ENCODE measurements at regions not wholly inside any gene's neighbourhood (a gene's known extent, or its start where the extent isn't known, plus 50 kb on each side); places are given as distances from the start of the nearest gene placed in this dataset.

DNA sequence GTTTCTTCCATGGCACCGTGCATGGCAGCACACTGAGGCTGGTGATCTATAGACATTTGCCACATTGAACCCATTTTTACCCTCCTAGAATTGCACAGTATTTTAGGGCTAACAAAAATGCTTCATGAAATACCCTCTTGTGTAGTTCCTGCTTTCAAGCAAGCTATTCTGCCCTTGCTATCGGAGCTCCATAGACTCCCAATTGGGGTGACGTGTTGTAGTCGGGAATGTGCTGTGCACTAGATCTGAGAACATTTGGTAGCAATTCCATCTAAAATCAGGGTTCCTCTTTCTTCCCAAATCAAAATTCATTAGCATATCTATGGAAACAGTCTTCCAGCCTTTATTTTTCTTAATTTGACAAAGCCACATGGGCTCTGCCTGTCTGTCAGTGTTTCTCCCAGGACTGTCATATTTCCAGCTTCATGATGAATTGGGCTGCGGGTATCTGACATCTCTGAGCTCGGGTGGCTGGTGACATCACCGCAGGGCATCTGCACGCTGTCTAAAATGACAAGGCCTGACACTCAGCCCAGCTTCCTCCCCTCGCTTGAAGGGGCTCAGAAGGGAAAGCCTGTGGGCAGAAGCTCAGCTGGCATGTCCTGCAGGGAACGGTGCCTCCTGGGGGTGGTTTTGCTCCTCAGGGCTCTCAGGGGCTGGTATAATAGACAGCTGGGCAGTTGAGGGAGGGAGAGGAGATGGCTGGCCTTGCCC, 406.4 kb downstream of the QKI start:
- H3K27ac Mint-ChIP-seq = no peak overlapping the region
- H3K4me1 Mint-ChIP-seq (ENCODE audit: low read depth) = no peaks in the 10 kb centered on the region
- H3K27me3 Mint-ChIP-seq = peaks cover 10% of the 10 kb centered on the region
- H3K4me3 Mint-ChIP-seq = no peak overlapping the region
- no peaks in the 10 kb centered on the region for H3K9me3 Mint-ChIP-seq
- no peaks in the 10 kb centered on the region for H3K36me3 Mint-ChIP-seq (ENCODE audit: low read depth)

DNA sequence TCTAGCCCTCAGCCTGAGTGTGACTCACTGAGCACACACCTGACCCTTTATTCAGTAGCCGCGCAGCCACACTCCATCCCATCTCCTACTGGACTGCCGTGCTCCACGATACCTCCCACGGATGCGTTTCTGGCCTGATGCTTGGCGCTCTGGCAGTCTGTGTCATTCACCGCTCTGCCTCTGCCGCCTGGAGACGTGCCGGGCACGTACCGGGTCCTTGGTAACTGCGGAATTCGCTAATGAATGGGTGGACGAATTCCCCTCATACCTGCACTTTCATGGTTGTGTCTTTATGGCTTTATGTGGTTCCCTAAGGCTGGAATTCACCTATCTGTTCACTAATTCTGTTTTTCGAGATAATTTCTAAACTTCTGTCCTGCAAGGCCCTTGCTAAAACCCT, 405.7 kb downstream of the QKI start:
- Mint-ChIP-seq H3K4me1 (ENCODE audit: low read depth) (no peaks in the 10 kb centered on the region), H3K9me3 (no peaks in the 10 kb centered on the region), H3K36me3 (ENCODE audit: low read depth) (no peaks in the 10 kb centered on the region), H3K27ac (no peak overlapping the region), H3K27me3 (peaks cover 2% of the 10 kb centered on the region), H3K4me3 (no peak overlapping the region)

GRCh38 chr6:163818719-163819118, 404.2 kb downstream of the QKI start:
- Mint-ChIP-seq H3K4me1 (ENCODE audit: low read depth) (no peaks in the 10 kb centered on the region), H3K9me3 (no peaks in the 10 kb centered on the region), H3K36me3 (ENCODE audit: low read depth) (no peaks in the 10 kb centered on the region), H3K4me3 (no peak overlapping the region), H3K27me3 (no peaks in the 10 kb centered on the region), H3K27ac (no peak overlapping the region)

GRCh38 chr6:163816441-163816840, 401.9 kb downstream of the QKI start:
- Mint-ChIP-seq H3K27me3 (no peaks in the 10 kb centered on the region), H3K27ac (no peak overlapping the region), H3K4me3 (no peak overlapping the region), H3K36me3 (ENCODE audit: low read depth) (no peaks in the 10 kb centered on the region), H3K4me1 (ENCODE audit: low read depth) (no peaks in the 10 kb centered on the region), H3K9me3 (no peaks in the 10 kb centered on the region)

GRCh38 chr6:163815796-163816195, 401.3 kb downstream of the QKI start:
- Mint-ChIP-seq H3K4me1 (ENCODE audit: low read depth) (no peaks in the 10 kb centered on the region), H3K27me3 (no peaks in the 10 kb centered on the region), H3K27ac (no peak overlapping the region), H3K36me3 (ENCODE audit: low read depth) (no peaks in the 10 kb centered on the region), H3K4me3 (no peak overlapping the region), H3K9me3 (no peaks in the 10 kb centered on the region)

GRCh38 chr6:163814494-163815364, 400.2 kb downstream of the QKI start:
- no peaks in the 10 kb centered on the region for H3K27me3 Mint-ChIP-seq
- H3K4me3 Mint-ChIP-seq = no peak overlapping the region
- no peaks in the 10 kb centered on the region for H3K9me3 Mint-ChIP-seq
- H3K27ac Mint-ChIP-seq = no peak overlapping the region
- H3K4me1 Mint-ChIP-seq (ENCODE audit: low read depth) = no peaks in the 10 kb centered on the region
- no peaks in the 10 kb centered on the region for H3K36me3 Mint-ChIP-seq (ENCODE audit: low read depth)

DNA sequence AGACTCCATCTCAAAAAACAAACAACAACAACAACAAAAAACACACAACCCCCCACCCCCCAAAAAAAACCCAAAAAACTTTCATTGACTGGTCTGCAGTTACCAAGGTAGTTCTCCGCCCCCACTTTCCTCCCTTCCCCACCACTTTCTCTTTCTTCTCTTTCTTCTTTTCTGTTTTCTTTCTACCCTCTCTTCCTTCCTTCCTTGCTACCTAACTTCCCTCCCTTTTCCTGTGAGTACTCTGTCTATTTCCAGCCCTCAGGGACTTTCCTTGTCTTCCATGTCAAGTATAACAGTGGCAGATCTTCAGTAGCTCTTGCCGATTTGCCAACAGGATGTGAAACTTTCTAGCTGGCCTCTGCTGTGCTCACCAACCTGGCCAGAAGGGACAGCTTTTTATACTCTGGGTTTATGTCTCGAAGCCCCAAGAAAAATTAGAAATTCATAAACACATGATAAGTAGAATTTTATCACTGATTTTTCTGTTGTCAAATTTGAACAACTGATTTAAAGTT, 399.5 kb downstream of the QKI start:
- Mint-ChIP-seq H3K4me3 (no peak overlapping the region), H3K9me3 (no peaks in the 10 kb centered on the region), H3K27ac (no peak overlapping the region)

DNA sequence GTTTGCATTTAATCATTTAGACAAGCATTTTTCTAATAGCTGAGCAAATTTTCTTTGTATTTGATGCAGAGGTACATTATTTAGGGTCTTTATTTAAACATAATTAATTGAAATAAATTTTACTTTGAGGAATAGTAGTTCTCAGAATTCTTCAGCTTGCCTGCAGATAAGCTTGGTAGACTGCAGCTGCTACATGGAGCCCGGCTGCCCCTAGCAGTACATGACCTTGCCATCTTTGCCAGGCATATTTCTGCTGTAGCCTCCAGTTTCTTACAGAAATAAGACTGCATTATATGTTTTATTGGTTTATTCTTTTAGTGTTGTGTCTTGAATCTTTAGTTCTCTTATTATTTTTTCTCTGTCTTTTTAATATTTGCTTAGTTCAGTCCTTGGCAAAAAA, 396.8 kb downstream of the QKI start:
- Mint-ChIP-seq H3K27ac (no peak overlapping the region), H3K36me3 (ENCODE audit: low read depth) (no peaks in the 10 kb centered on the region), H3K4me3 (no peak overlapping the region), H3K4me1 (ENCODE audit: low read depth) (no peaks in the 10 kb centered on the region), H3K9me3 (no peaks in the 10 kb centered on the region), H3K27me3 (peaks cover 5% of the 10 kb centered on the region)

More for the DNA sequence above, 399.5 kb downstream of the QKI start:
- Mint-ChIP-seq H3K27me3 (no peaks in the 10 kb centered on the region), H3K4me1 (ENCODE audit: low read depth) (no peaks in the 10 kb centered on the region), H3K36me3 (ENCODE audit: low read depth) (no peaks in the 10 kb centered on the region)

DNA sequence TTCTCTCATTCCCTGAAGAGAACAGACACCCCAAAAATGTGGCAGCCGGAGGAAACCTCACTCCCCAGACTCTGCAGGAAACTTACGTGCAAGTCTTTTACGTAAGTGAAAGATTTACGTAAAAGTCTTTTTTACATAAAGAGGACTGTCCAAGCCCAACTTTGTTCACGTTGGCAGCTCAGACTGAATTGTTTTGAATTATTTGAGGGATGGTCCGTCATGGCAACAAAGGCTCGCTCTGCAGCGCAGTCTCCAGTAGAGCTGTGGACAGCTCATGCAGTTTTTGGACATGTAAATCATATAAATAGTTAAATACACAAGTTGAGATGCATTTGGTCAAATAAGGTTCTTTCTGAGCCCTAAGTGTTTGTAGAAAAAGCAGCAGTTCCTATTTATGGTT, 394.8 kb downstream of the QKI start:
- H3K4me1 Mint-ChIP-seq (ENCODE audit: low read depth) = no peaks in the 10 kb centered on the region
- no peak overlapping the region for H3K27ac Mint-ChIP-seq
- peaks cover 5% of the 10 kb centered on the region for H3K27me3 Mint-ChIP-seq
- no peaks in the 10 kb centered on the region for H3K36me3 Mint-ChIP-seq (ENCODE audit: low read depth)
- no peaks in the 10 kb centered on the region for H3K9me3 Mint-ChIP-seq
- no peak overlapping the region for H3K4me3 Mint-ChIP-seq

DNA sequence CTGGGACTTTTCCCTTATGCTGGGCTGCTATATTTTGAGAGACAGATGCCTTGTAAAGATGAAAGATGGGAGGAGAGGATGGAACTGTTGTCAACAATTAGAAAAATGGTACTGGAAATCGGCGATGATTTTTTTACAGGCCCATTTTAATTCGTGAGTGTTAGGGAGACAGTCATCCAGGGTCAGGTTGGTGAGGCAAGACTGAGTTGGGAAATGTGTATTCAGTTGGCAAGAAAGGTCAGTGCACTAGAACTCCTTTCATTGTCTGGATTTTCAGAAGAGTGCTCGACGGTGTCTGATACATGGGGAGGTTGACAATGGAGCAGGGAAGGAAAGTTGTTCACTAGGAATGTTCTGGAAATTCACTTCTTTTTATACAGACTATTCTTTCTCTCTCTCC, 394.4 kb downstream of the QKI start:
- no peak overlapping the region for H3K27ac Mint-ChIP-seq
- H3K4me3 Mint-ChIP-seq = no peak overlapping the region
- no peaks in the 10 kb centered on the region for H3K4me1 Mint-ChIP-seq (ENCODE audit: low read depth)
- no peaks in the 10 kb centered on the region for H3K36me3 Mint-ChIP-seq (ENCODE audit: low read depth)
- H3K9me3 Mint-ChIP-seq = no peaks in the 10 kb centered on the region
- peaks cover 5% of the 10 kb centered on the region for H3K27me3 Mint-ChIP-seq

DNA sequence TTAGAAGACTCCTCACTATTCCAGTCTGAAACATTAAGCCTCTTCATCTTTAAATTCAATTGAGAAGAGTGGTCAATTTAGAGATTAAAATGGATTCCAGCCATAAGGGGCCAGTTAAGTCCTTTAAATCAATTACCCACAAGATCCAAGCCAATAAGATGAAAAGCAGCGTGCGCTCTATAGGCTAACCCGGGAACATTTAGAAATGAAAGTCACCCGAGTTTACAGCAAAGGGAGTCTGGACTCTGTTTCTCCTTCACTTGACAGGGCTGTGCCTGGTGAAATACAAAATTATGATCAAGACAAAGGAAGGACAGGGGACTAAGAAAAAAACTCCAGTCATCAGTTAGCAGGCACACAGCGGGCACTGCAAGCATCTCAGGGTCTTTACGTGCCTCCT, 393.7 kb downstream of the QKI start:
- Mint-ChIP-seq H3K9me3 (no peaks in the 10 kb centered on the region), H3K4me3 (no peak overlapping the region)

DNA sequence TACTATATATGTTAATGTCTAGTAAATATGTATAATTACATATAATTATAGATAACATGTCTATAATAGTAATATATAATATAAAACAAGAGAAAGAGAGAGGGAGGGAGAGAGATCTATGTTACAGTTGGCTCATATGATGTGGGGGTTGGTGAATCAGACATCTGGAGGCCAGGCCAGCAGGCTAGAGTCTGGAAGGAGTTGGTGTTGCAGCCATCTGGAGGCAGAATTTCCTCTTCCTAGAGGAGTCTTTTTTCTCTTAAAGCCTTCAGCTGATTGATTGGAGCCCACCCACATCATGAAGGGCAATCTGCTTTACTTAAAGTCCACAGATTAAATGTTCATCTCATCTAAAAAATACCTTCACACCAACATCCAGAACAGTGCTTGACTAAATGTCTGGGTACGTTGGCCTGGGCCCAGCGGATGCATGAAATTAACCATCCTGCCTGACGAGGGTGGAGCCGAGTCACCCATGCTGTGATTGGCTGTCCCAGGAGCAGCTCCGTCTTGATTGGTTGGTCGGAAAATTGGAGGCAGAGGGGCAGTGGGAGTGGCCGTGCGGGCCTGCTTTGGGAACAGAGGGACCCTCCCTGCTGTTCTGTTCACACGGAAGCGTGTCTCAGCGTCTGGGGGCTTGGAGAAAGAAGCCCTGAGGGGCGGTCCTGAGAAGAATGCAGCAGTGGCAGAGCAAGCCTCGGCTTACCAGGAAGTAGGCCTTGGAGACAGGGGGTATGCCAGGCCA, 392.4 kb downstream of the QKI start:
- no peak overlapping the region for H3K4me3 Mint-ChIP-seq

More for the DNA sequence above, 393.7 kb downstream of the QKI start:
- H3K36me3 Mint-ChIP-seq (ENCODE audit: low read depth) = no peaks in the 10 kb centered on the region
- peaks cover 5% of the 10 kb centered on the region for H3K27me3 Mint-ChIP-seq
- H3K4me1 Mint-ChIP-seq (ENCODE audit: low read depth) = no peaks in the 10 kb centered on the region
- H3K27ac Mint-ChIP-seq = no peak overlapping the region

DNA sequence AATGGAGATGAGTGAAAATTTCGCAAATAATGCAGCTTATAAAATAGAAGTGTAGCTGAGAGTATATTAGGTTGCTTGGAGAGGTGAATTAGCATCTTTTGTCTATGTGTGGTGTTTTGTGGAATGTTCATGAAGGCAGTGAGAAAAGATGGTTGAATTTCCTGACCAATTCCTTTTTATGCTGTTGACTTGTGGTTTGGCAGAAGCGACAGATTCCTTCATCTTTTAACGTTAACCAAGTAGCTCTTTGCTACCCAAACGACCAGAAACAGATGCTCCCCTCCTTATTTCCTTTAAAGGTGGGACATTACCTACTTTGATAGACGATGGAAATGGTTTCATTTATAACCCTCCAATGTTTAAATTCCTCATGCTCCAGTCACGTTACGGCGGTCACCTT, 390.5 kb downstream of the QKI start:
- Mint-ChIP-seq H3K4me1 (ENCODE audit: low read depth) (no peaks in the 10 kb centered on the region), H3K9me3 (no peaks in the 10 kb centered on the region), H3K27ac (no peak overlapping the region), H3K36me3 (ENCODE audit: low read depth) (no peaks in the 10 kb centered on the region), H3K4me3 (no peak overlapping the region), H3K27me3 (peaks cover 8% of the 10 kb centered on the region)

More for the DNA sequence above, 392.4 kb downstream of the QKI start:
- no peak overlapping the region for H3K27ac Mint-ChIP-seq
- H3K9me3 Mint-ChIP-seq = no peaks in the 10 kb centered on the region
- peaks cover 8% of the 10 kb centered on the region for H3K27me3 Mint-ChIP-seq
- no peaks in the 10 kb centered on the region for H3K4me1 Mint-ChIP-seq (ENCODE audit: low read depth)
- H3K36me3 Mint-ChIP-seq (ENCODE audit: low read depth) = no peaks in the 10 kb centered on the region

GRCh38 chr6:163802267-163802666, 387.7 kb downstream of the QKI start:
- Mint-ChIP-seq H3K36me3 (ENCODE audit: low read depth) (no peaks in the 10 kb centered on the region), H3K27ac (no peak overlapping the region), H3K4me3 (no peak overlapping the region), H3K4me1 (ENCODE audit: low read depth) (no peaks in the 10 kb centered on the region), H3K27me3 (peaks cover 11% of the 10 kb centered on the region), H3K9me3 (no peaks in the 10 kb centered on the region)

Measured in stimulated activated naive CD8-positive, alpha-beta T cell treated with anti-CD3 and anti-CD28 coated beads, Interleukin-15, Interleukin-2, amounts not matched to agents 100 ng/mL and 50 ng/mL, for 24 hours (primary cell).